Stimulated activated CD4-positive, alpha-beta T cell treated with anti-CD3 and anti-CD28 coated beads, Interleukin-2, amount 100 ng/mL, for 4 hours (primary cell): ENCODE measurements at regions not wholly inside any gene's neighbourhood (a gene's known extent, or its start where the extent isn't known, plus 50 kb on each side); places are given as distances from the start of the nearest gene placed in this dataset.

Source experiments
- DNase-seq: peaks from one replicate; pipeline ENCODE4 v3.0.0-alpha.2; 2020; ENCODE audit warnings: low read depth

DNA sequence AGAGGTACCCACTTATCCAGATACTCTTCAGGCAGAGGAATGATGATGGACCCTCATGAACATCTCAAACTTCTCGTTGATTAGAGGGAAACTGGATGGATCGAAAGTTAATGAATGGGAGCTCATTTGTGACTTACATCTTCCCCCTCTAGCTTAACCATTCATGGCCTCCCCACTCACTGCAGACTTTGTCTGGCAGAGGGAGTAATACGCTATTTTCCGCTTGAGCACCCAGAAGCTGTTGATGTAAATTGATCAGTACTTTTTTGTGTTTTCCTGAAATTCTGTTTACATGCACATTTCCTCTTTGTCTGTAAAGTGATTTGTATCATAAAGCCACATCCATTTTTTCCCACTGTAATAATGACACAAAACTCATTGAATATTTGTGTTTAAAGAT is 239.1 kb upstream of the RBFOX1 start:
- DNase-seq = no peak

DNA sequence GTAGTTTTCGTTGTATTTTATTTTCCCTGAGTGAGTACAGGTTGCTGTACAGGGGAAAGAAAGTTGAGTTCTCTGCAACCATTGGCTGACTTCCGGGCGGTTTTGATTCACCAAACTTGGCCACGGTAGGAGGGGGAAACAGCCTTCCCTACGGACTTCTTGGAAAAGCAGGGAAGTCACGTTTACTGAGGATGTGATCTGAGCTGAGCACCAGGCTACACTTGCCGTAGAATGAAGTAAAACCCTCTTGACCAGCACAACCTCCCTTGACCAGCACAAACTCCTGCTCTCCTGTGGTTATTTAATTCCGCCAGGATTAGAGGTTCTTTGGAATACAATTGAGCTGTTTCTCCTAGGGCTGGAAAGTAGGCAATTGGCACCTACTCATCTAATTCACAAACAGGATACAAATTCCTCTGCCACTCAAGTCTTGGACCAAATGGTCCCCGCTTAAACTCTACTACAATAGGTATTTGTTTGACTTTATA is 242.0 kb upstream of the RBFOX1 start:
- DNase-seq = no peak

- DNase-seq = no peak
These were observed 242.9 kb upstream of the RBFOX1 start for GRCh38 chr16:7089751-7090150.

DNA sequence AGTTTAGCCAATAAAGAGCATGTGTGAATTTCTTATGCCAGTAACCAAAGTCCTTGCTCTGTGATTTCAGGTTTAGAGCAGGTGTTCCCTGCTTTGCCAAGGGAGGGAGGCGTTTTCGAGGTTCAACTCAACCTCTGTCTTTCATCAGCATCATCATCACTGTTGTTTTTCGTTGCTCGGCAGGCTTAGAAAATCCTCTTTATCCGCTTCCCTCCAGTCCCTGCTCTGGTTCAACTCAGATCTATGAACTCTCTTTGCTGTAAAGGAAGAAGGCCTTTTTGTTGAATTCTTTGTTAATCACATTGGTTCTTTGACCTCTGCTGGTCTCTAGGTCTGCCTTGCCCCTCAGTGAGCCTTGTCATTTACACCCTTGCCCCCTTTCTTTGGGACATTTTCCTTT is 243.9 kb upstream of the RBFOX1 start:
- no peak for DNase-seq

GRCh38 chr16:7086822-7087616 is 245.6 kb upstream of the RBFOX1 start:
- DNase-seq = no peak

- DNase-seq = no peak
These were observed 246.9 kb upstream of the RBFOX1 start for GRCh38 chr16:7085776-7086175.

GRCh38 chr16:7083096-7083495 is 249.5 kb upstream of the RBFOX1 start:
- no peak for DNase-seq

- no peak for DNase-seq
These were observed 255.0 kb upstream of the RBFOX1 start for GRCh38 chr16:7077636-7078035.

DNA sequence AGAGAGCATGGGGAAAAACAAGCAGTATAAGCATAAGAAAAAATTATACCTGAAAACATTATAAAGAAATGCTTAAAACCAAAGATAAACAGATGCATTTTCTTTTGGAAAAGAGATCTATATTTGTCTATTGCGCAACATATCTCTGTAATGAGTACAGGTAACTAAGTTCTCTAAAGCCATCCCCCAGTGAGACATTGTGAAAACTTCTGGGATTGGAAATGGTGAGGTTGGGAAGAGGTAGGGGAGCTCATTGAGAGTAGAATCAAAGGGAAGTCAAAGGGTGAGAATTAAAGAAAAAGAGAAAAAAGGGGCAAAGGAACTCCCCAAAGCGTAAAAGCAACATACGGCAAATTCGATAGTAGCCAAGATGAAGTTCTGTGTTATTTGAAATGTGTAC is 257.9 kb upstream of the RBFOX1 start:
- no peak for DNase-seq

- DNase-seq = no peak
These were observed 275.2 kb upstream of the RBFOX1 start for GRCh38 chr16:7057458-7057857.

- DNase-seq = no peak
These were observed 277.2 kb upstream of the RBFOX1 start for GRCh38 chr16:7055443-7055842.

DNA sequence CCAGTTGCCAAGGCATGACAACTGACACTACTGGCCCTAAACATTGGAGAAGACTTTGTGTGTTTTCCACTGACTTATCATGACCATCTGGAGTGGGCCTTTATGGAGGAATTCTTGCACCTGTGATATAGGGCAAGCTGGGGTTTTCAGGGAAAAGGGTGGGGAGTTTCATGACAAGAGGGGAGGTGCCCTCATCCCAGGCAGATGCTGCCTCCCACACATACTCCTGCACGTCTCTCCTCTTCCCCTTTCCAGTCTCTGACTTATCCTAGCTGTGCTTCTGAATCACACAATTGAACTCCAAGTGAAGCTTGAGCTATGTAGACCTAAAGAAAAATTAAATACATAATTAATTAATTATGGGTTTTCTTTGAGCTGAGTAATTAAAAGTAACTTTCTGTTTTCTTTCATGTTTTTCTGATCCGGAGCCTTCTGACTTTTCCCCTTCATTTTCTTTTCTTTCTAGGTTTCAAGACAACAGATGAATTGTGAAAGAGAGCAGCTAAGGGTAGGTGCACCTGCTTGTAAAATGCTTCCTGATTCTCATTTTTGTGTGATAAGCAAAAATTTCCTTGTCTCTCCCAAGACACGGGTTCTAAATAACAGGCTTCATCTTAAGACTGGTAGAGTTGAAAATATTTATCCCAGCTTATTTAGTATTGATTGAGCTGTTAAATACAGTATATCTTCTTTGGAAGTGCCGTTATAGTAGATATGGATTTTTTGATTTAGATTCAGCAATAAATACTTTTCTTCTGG is 280.9 kb upstream of the RBFOX1 start:
- DNase-seq = no peak

- no peak for DNase-seq
These were observed 288.3 kb upstream of the RBFOX1 start for GRCh38 chr16:7044331-7044730.

DNA sequence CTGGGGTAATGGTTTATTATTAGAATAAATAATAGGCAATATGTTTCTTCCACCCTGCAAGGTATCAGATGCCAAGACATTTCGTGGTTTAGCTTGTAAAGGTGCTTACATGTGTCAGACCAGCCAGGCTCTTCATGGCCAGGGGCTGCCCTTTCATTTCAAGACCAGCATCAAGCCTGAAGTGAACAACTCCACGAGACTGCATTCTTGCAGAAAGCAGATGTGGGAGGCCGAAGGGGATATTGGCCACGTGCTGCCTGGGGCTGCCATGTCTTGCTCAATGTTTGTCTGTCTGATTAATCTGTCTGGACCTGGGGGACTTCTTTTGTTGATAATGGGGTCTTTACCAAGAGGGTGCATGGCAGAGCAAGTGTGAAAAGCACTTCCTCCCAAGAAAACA is 294.2 kb upstream of the RBFOX1 start:
- DNase-seq = no peak

- no peak for DNase-seq
These were observed 295.1 kb upstream of the RBFOX1 start for GRCh38 chr16:7037495-7037894.

GRCh38 chr16:7031031-7031430 is 301.6 kb upstream of the RBFOX1 start:
- DNase-seq = no peak

DNA sequence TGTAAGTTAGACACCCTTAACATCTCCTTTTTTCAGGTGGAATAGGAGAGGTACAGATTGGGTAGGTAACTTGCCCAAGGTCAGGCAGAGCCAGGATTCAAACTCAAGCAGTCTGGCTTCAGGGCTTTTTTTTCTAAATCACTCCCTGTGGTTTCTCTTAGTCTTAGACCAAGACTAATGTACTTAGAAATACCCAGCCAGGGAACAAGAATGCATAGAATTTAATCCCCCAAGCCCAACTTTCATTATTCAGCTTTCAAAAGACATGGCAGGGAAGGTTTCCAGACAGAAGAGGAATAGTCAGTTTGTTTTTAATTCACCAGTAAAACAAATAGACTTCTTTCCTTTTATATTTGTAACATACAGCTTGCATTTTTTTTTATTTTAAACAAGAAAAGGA is 305.2 kb upstream of the RBFOX1 start:
- DNase-seq = no peak

- no peak for DNase-seq
These were observed 306.0 kb upstream of the RBFOX1 start for GRCh38 chr16:7026639-7027038.

- DNase-seq = no peak
These were observed 306.9 kb upstream of the RBFOX1 start for GRCh38 chr16:7025616-7026190.

- no peak for DNase-seq
These were observed 310.9 kb upstream of the RBFOX1 start for GRCh38 chr16:7021653-7022275.

DNA sequence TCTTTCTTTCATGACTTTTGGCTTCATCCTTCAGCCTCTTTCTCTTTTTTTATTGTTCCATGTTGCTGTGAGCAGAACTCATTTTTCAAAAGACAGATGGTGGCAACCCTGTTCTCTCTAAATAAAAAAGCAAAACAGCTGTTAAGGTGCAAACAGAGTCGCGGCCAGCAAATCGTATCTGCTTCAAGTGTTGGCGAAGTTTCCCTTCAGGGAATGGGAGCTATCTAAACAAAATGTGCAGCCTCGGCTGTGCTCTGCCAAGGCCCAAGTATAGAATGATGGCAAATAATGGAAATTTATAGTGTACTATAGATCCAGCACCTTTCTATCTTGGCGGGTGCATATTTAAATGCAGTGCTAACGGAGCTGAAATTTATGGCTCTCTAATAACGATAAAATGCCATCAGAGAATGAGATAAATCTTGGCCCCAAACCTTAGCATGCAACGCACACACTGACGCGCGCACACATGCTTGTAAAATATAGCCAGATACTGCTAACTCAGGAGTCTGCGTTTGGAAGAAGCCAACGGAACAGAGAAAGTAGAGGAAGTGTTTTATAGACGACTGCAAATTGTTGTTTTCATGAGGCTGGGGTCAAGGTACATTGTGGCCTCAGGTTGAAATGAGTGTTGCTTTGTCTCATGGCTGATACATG is 315.5 kb upstream of the RBFOX1 start:
- no peak for DNase-seq

DNA sequence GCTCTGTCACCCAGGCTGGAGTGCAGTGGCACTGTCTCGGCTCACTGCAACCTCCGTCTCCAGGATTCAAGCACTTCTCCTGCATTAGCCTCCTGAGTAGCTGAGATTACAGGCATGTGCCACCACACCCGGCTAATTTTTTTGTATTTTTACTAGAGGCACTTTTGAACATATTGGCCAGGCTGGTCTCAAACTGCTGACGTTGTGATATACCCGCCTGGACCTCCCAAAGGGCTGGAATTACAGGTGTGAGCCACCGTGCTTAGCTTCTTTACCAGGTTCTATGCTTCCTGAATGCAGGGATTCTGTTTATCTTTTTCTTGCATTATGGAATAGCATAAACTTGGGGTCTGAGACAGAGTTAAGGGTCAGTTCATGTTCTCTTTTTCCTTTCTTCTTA is 317.9 kb upstream of the RBFOX1 start:
- DNase-seq = no peak
